HCT116 (cell line): ENCODE measurements at regions not wholly inside any gene's neighbourhood (a gene's known extent, or its start where the extent isn't known, plus 50 kb on each side); places are given as distances from the start of the nearest gene placed in this dataset.

Source experiments
- ATAC-seq: fragments of 200-7000 bp; cut with Tn5 transposase; 2 replicates; pipeline ENCODE4 v1.9.1; 2020; ENCODE audit warnings: mild to moderate bottlenecking, moderate library complexity
- BruUV-seq: library from RNA; stranded (reverse); fragments of 400-500 nt; replicated peaks from 2 replicates; lab custom pipeline; 2021; lab: Mats Ljungman, UMichigan
- CTCF ChIA-PET: fragments of 300-600 bp; sonication (Branson Sonifier 250); formaldehyde crosslinking; loops from one replicate; lab custom pipeline; 2021; ENCODE audit warnings: antibody characterized with exemption; lab: Charles Lee
- POLR2A ChIA-PET: fragments of 300-600, 350-600 bp; sonication (Branson Sonifier 250); formaldehyde crosslinking; loops from one replicate; lab custom pipeline; 2021; ENCODE audit warnings: antibody characterized with exemption; lab: Charles Lee
- RAD21 ChIA-PET, 2 experiments: fragments of 300-600 bp; sonication (Branson Sonifier 250); formaldehyde crosslinking; loops; one replicate each; lab custom pipeline; 2023; ENCODE audit warnings: low total read pairs in 2 of 2; ENCODE audit not compliant: uncharacterized antibody in 2 of 2, unreplicated experiment in 2 of 2, low non-redundant PET in 1 of 2; lab: Charles Lee
- DNase-seq: peaks from one replicate; pipeline ENCODE4 v3.0.0-alpha.2; 2010; ENCODE audit warnings: low read depth, low spot score
- H2AFZ ChIP-seq: fragments of 200-600 bp; shearing (Covaris generic), sonication (generic); 2 replicates; pipeline ENCODE4 v1.6.1; 2017; ENCODE audit warnings: low read depth, mixed run types, mixed read lengths, antibody characterized with exemption, low read length; ENCODE audit not compliant: poor library complexity, severe bottlenecking
- H3K27ac ChIP-seq: 2 replicates; pipeline ENCODE4 v1.5.1; 2012; ENCODE audit warnings: low read depth, low read length
- H3K27me3 ChIP-seq: fragments of 200-600 bp; sonication (generic); 2 replicates; pipeline ENCODE4 v1.6.1; 2016; ENCODE audit warnings: mixed run types, low read length, mixed read lengths; ENCODE audit not compliant: insufficient read depth
- H3K36me3 ChIP-seq, 2 experiments: fragments of 200-500 bp in 1 of 2; fragments of 200-600 bp in 1 of 2; sonication (Bioruptor generic) in 1 of 2; sonication (generic) in 1 of 2; 2 replicates each; pipeline versions ENCODE4 v1.5.1 to v1.6.1; 2014 to 2016; ENCODE audit warnings: low read length in 2 of 2, inconsistent platforms in 1 of 2, mixed read lengths in 1 of 2, mixed run types in 1 of 2; ENCODE audit not compliant: insufficient read depth in 2 of 2, control insufficient read depth in 1 of 2
- H3K4me1 ChIP-seq, 2 experiments: fragments of 200-600 bp in 1 of 2; sonication (generic) in 1 of 2; 2 replicates each; pipeline versions ENCODE4 v1.5.1 to v1.6.1; 2012 to 2017; ENCODE audit warnings: low read length in 2 of 2, inconsistent platforms in 1 of 2, mild to moderate bottlenecking in 1 of 2, mixed read lengths in 1 of 2, mixed run types in 1 of 2, moderate library complexity in 1 of 2; ENCODE audit not compliant: insufficient read depth in 2 of 2, control insufficient read depth in 1 of 2
- H3K4me2 ChIP-seq: fragments of 200-600 bp; sonication (generic); 2 replicates; pipeline ENCODE4 v1.6.1; 2017; ENCODE audit warnings: mixed run types, low read length, mixed read lengths
- H3K4me3 ChIP-seq, 2 experiments: fragments of 200-600 bp in 1 of 2; sonication (generic) in 1 of 2; replicated peaks in 1 of 2; 2 replicates each; pipeline ENCODE4 v1.5.1; 2011 to 2016; ENCODE audit warnings: low read length in 2 of 2, control low read depth in 1 of 2, low read depth in 1 of 2, mild to moderate bottlenecking in 1 of 2, mixed read lengths in 1 of 2, mixed run types in 1 of 2
- H3K79me2 ChIP-seq: fragments of 200-600 bp; sonication (generic); 2 replicates; pipeline ENCODE4 v1.6.1; 2017; ENCODE audit warnings: mild to moderate bottlenecking, mixed run types, low read length, moderate library complexity, mixed read lengths; ENCODE audit not compliant: insufficient read depth
- H3K9ac ChIP-seq: fragments of 200-600 bp; sonication (generic); 2 replicates; pipeline ENCODE4 v1.6.1; 2016; ENCODE audit warnings: low read length, mixed read lengths
- H3K9me2 ChIP-seq: fragments of 200-600 bp; sonication (generic), shearing (Covaris generic); 2 replicates; pipeline ENCODE4 v1.6.1; 2017; ENCODE audit warnings: mixed run types, mild to moderate bottlenecking, moderate library complexity; ENCODE audit not compliant: insufficient read depth
- H3K9me3 ChIP-seq, 2 experiments: fragments of 200-500 bp in 1 of 2; fragments of 200-600 bp in 1 of 2; sonication (Bioruptor generic) in 1 of 2; sonication (generic) in 1 of 2; 2 replicates each; pipeline ENCODE4 v1.6.1; 2014 to 2017; ENCODE audit warnings: low read length in 2 of 2, mixed read lengths in 2 of 2, inconsistent platforms in 1 of 2, low read depth in 1 of 2, mild to moderate bottlenecking in 1 of 2, mixed run types in 1 of 2, moderate library complexity in 1 of 2; ENCODE audit not compliant: control insufficient read depth in 1 of 2, insufficient read depth in 1 of 2
- H4K20me1 ChIP-seq: fragments of 200-600 bp; sonication (generic), shearing (Covaris generic); 2 replicates; pipeline ENCODE4 v1.6.1; 2017; ENCODE audit warnings: mixed run types, mild to moderate bottlenecking, moderate library complexity; ENCODE audit not compliant: insufficient read depth
- ATF3 ChIP-seq: IDR thresholded peaks from 2 replicates; pipeline ENCODE4 v1.6.1; 2012
- CBX3 ChIP-seq: IDR thresholded peaks from 2 replicates; pipeline ENCODE4 v1.6.1; 2012; ENCODE audit warnings: low read depth
- CEBPB ChIP-seq: IDR thresholded peaks from 2 replicates; pipeline ENCODE4 v1.6.1; 2012; ENCODE audit warnings: low read depth
- CTCF ChIP-seq, 3 experiments: fragments of 200-600 bp in 1 of 3; sonication (generic) in 1 of 3; IDR thresholded peaks in 2 of 3; conservative IDR thresholded peaks in 1 of 3; 2 replicates each; pipeline ENCODE4 v1.5.1; 2012 to 2017; ENCODE audit warnings: low read depth in 2 of 3, low read length in 2 of 3, antibody characterized with exemption in 1 of 3, borderline replicate concordance in 1 of 3, control low read depth in 1 of 3, mild to moderate bottlenecking in 1 of 3, mixed read lengths in 1 of 3, mixed run types in 1 of 3, moderate library complexity in 1 of 3; ENCODE audit not compliant: insufficient read depth in 1 of 3
- EGR1 ChIP-seq: IDR thresholded peaks from 2 replicates; pipeline ENCODE4 v1.6.1; 2012; ENCODE audit warnings: low read depth
- EZH2 ChIP-seq: fragments of 200-600 bp; sonication (generic); IDR thresholded peaks from 2 replicates; pipeline ENCODE4 v1.6.1; 2017; ENCODE audit warnings: antibody characterized with exemption, mixed run types
- EZH2phosphoT487 ChIP-seq: fragments of 200-600 bp; IDR thresholded peaks from 2 replicates; pipeline ENCODE4 v1.6.1; 2018; ENCODE audit warnings: antibody characterized with exemption, borderline replicate concordance
- POLR2AphosphoS5 ChIP-seq: IDR thresholded peaks from 2 replicates; pipeline ENCODE4 v1.6.1; 2011; ENCODE audit warnings: mild to moderate bottlenecking, low read depth, low read length, moderate library complexity
- RAD21 ChIP-seq: IDR thresholded peaks from 2 replicates; pipeline ENCODE4 v1.6.1; 2012; ENCODE audit warnings: low read depth, mild to moderate bottlenecking
- SP1 ChIP-seq: IDR thresholded peaks from 2 replicates; pipeline ENCODE4 v1.6.1; 2012; ENCODE audit warnings: low read depth
- TCF7L2 ChIP-seq: IDR thresholded peaks from 2 replicates; pipeline ENCODE4 v1.7.0; 2011; ENCODE audit warnings: borderline replicate concordance, inconsistent platforms; ENCODE audit not compliant: insufficient read depth, insufficient read length; ENCODE audit errors: extremely low read depth
- YY1 ChIP-seq: IDR thresholded peaks from 2 replicates; pipeline ENCODE4 v1.6.1; 2011; ENCODE audit warnings: low read length, low read depth, moderate library complexity, mild to moderate bottlenecking; ENCODE audit not compliant: insufficient replicate concordance; ENCODE audit errors: extremely low read depth
- ZFX ChIP-seq: fragments of 450-650 bp; IDR thresholded peaks from 2 replicates; pipeline ENCODE4 v1.6.1; 2017
- intact Hi-C: fragments of 100-400 bp; cut with micrococcal nuclease; formaldehyde crosslinking; loops from 2 replicates; pipeline ENCODE4 v1.10.0; 2022

- BruUV-seq: no TSS peak
- Histone ChIP-seq H3K9me3 (no peaks in the 10 kb centered on the region), H3K4me3 (no peak overlapping the region), H3K36me3 (no peaks in the 10 kb centered on the region), H3K27ac (no peak overlapping the region), H2AFZ (no peak overlapping the region), H4K20me1 (no peaks in the 10 kb centered on the region), H3K79me2 (no peaks in the 10 kb centered on the region), H3K27me3 (peaks cover 14% of the 10 kb centered on the region; the same call in 1 of the 2 replicates), H3K4me2 (no peak overlapping the region), H3K4me1 (no peaks in the 10 kb centered on the region), H3K9ac (no peak overlapping the region), H3K9me2 (no peaks in the 10 kb centered on the region)
- RAD21 ChIA-PET: no interaction called here
- POLR2A ChIA-PET: no interaction called here
- DNase-seq: no peak
- no peak for ATAC-seq
- TF ChIP-seq YY1 (no peak), CTCF (IDR thresholded peaks at IDR 0.05 in 2 of 3, conservative IDR thresholded peaks at IDR 0.05 in 1 of 3; ENCODE audit: borderline replicate concordance in 1 of 3, insufficient read depth in 1 of 3, low read depth in 2 of 3, low read length in 2 of 3) (no peak), EGR1 (no peak), SP1 (no peak), TCF7L2 (no peak), POLR2AphosphoS5 (no peak), ZFX (no peak), CEBPB (no peak), CBX3 (no peak), EZH2 (no peak), EZH2phosphoT487 (no peak), RAD21 (no peak), ATF3 (no peak)
- intact Hi-C loops: loop anchor here (10.0 kb wide), 2 partner anchors 604 to 1114 kb away; no protein-coding TSS in a partner anchor
- CTCF ChIA-PET: interaction anchor here (0.6 kb wide), 1 partner anchor 170 kb away, joined by 4 read pairs; no protein-coding TSS in a partner anchor
Measured at GRCh38 chr1:36570478-36571060, 87.9 kb upstream of the CSF3R start.
